Right lobe of liver (tissue), 4 donors: ENCODE measurements at regions not wholly inside any gene's neighbourhood (a gene's known extent, or its start where the extent isn't known, plus 50 kb on each side); places are given as distances from the start of the nearest gene placed in this dataset.

Source experiments
- POLR2A ChIP-seq: fragments of 450-650 bp; IDR thresholded peaks from one replicate; pipeline ENCODE4 v1.6.1; 2017; ENCODE audit warnings: antibody characterized with exemption, mild to moderate bottlenecking
- TF ChIP-seq, protein P1 (sequence below), 4 donors: fragments of 200-600 bp in 3 of 4; fragments of 450-650 bp in 1 of 4; IDR thresholded peaks; one replicate each; pipeline versions ENCODE4 v1.5.1 to v1.8.0; 2016 to 2022; ENCODE audit warnings: antibody characterized with exemption in 4 of 4, mild to moderate bottlenecking in 2 of 4
- donor health status: DM: no; HTN: no; CAD: no.
- donor health status: DM: no; HTN: no; CAD: no.
- donor health status: DM: no; HTN: yes; CAD: no.

DNA sequence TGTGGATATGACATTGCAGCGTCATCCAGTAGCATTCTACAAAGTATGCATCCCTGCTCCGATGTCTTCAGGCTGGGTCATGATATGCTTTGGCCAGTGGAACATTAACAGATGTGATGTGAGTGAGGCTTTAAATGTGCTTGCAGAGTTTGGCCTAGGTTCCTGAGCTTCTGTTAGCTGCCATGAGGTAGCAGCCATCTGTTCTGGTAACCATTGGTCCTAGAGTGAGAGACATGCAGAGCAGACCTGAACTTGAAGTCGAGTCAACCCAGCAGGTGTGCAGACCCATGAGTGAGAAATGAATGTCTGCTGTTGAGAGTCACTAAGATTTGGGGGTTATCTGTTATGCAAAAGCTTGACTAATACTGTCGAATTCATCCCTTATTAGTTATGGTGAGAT, 73.8 kb upstream of the NABP1 start:
- TF ChIP-seq POLR2A = no peak
- TF ChIP-seq, protein P1, sequence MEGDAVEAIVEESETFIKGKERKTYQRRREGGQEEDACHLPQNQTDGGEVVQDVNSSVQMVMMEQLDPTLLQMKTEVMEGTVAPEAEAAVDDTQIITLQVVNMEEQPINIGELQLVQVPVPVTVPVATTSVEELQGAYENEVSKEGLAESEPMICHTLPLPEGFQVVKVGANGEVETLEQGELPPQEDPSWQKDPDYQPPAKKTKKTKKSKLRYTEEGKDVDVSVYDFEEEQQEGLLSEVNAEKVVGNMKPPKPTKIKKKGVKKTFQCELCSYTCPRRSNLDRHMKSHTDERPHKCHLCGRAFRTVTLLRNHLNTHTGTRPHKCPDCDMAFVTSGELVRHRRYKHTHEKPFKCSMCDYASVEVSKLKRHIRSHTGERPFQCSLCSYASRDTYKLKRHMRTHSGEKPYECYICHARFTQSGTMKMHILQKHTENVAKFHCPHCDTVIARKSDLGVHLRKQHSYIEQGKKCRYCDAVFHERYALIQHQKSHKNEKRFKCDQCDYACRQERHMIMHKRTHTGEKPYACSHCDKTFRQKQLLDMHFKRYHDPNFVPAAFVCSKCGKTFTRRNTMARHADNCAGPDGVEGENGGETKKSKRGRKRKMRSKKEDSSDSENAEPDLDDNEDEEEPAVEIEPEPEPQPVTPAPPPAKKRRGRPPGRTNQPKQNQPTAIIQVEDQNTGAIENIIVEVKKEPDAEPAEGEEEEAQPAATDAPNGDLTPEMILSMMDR (IDR thresholded peaks at IDR 0.05) = no peak
